GM23338 (cell line): ENCODE measurements at regions not wholly inside any gene's neighbourhood (a gene's known extent, or its start where the extent isn't known, plus 50 kb on each side); places are given as distances from the start of the nearest gene placed in this dataset.

Source experiments
- ATAC-seq: fragments of 200-7000 bp; cut with Tn5 transposase; 3 replicates; pipeline ENCODE4 v1.9.1; 2020
- DNase-seq: peaks from one replicate; pipeline ENCODE4 v3.0.0-alpha.2; 2015; ENCODE audit warnings: low spot score
- H2AFZ ChIP-seq: fragments of 200-600 bp; sonication (generic); 2 replicates; pipeline ENCODE4 v1.8.0; 2016; ENCODE audit warnings: antibody characterized with exemption, mild to moderate bottlenecking, moderate library complexity
- H3F3A ChIP-seq: fragments of 200-600 bp; sonication (generic); replicated peaks from 2 replicates; pipeline ENCODE4 v1.8.0; 2017; ENCODE audit warnings: antibody characterized with exemption, mixed run types, low read depth
- H3K27ac ChIP-seq: fragments of 200-600 bp; sonication (generic); 2 replicates; pipeline ENCODE4 v1.6.1; 2016; ENCODE audit warnings: low read depth
- H3K27me3 ChIP-seq: fragments of 200-600 bp; sonication (generic); 2 replicates; pipeline ENCODE4 v1.8.0; 2016; ENCODE audit warnings: mild to moderate bottlenecking, mixed run types, moderate library complexity; ENCODE audit not compliant: insufficient read depth
- H3K36me3 ChIP-seq: fragments of 200-600 bp; sonication (generic); 2 replicates; pipeline ENCODE4 v1.8.0; 2016; ENCODE audit warnings: mild to moderate bottlenecking; ENCODE audit not compliant: insufficient read depth
- H3K4me1 ChIP-seq: fragments of 200-600 bp; sonication (generic); 2 replicates; pipeline ENCODE4 v1.8.0; 2016; ENCODE audit warnings: mild to moderate bottlenecking, moderate library complexity; ENCODE audit not compliant: insufficient read depth
- H3K4me2 ChIP-seq: fragments of 200-600 bp; sonication (generic); 2 replicates; pipeline ENCODE4 v1.7.1; 2017; ENCODE audit warnings: mixed run types
- H3K4me3 ChIP-seq: fragments of 200-600 bp; sonication (generic); 2 replicates; pipeline ENCODE4 v1.6.1; 2016; ENCODE audit warnings: mixed run types
- H3K79me2 ChIP-seq: fragments of 200-600 bp; sonication (generic); replicated peaks from 2 replicates; pipeline ENCODE4 v1.8.0; 2017; ENCODE audit warnings: mild to moderate bottlenecking; ENCODE audit not compliant: insufficient read depth
- H3K9me2 ChIP-seq: fragments of 200-600 bp; sonication (generic); 2 replicates; pipeline ENCODE4 v1.8.0; 2017; ENCODE audit not compliant: insufficient read depth
- H4K20me1 ChIP-seq: fragments of 200-600 bp; sonication (generic); replicated peaks from 2 replicates; pipeline ENCODE4 v1.8.0; 2017; ENCODE audit warnings: mild to moderate bottlenecking; ENCODE audit not compliant: insufficient read depth
- H3K27ac Mint-ChIP-seq: 2 replicates; pipeline ENCODE4 v1.8.0; 2020; ENCODE audit warnings: inconsistent platforms, mild to moderate bottlenecking, moderate library complexity, mixed read lengths
- H3K27me3 Mint-ChIP-seq: 3 replicates; pipeline ENCODE4 v1.8.0; 2022; ENCODE audit warnings: low read depth, mild to moderate bottlenecking, moderate library complexity, mixed read lengths, inconsistent platforms; ENCODE audit not compliant: insufficient read depth, poor library complexity
- H3K36me3 Mint-ChIP-seq: 3 replicates; pipeline ENCODE4 v1.8.0; 2021; ENCODE audit warnings: low read depth, mild to moderate bottlenecking, inconsistent platforms, moderate library complexity, mixed read lengths
- H3K4me1 Mint-ChIP-seq: 3 replicates; pipeline ENCODE4 v1.8.0; 2020; ENCODE audit warnings: mild to moderate bottlenecking, inconsistent platforms, mixed read lengths
- H3K4me3 Mint-ChIP-seq: 3 replicates; pipeline ENCODE4 v1.8.0; 2021; ENCODE audit warnings: moderate library complexity, mild to moderate bottlenecking, inconsistent platforms, mixed read lengths
- H3K9me3 Mint-ChIP-seq: 3 replicates; pipeline ENCODE4 v1.8.0; 2020; ENCODE audit warnings: moderate library complexity, mild to moderate bottlenecking, inconsistent platforms, mixed read lengths
- CREB1 ChIP-seq: fragments of 250-450 bp; sonication (Bioruptor Pico); IDR thresholded peaks from 2 replicates; pipeline ENCODE4 v1.5.0; 2020; ENCODE audit warnings: low read depth, mild to moderate bottlenecking, moderate library complexity
- CTCF ChIP-seq, 2 experiments: fragments of 200-600 bp in 1 of 2; sonication (generic) in 1 of 2; conservative IDR thresholded peaks; 2 replicates each; pipeline versions ENCODE4 v1.5.1 to v1.6.1; 2016 to 2017; ENCODE audit warnings: antibody characterized with exemption in 2 of 2, low read depth in 2 of 2, mild to moderate bottlenecking in 2 of 2, moderate library complexity in 1 of 2
- ETS1 ChIP-seq: IDR thresholded peaks from 2 replicates; pipeline ENCODE4 v1.6.1; 2016; ENCODE audit warnings: antibody characterized with exemption
- EZH2 ChIP-seq: fragments of 200-600 bp; sonication (generic); IDR thresholded peaks from one replicate; pipeline ENCODE4 v1.8.0; 2017; ENCODE audit warnings: antibody characterized with exemption, mild to moderate bottlenecking, low read depth; ENCODE audit not compliant: unreplicated experiment
- EZH2phosphoT487 ChIP-seq: fragments of 200-600 bp; sonication (generic); IDR thresholded peaks from one replicate; pipeline ENCODE4 v1.8.1; 2018; ENCODE audit warnings: antibody characterized with exemption; ENCODE audit not compliant: unreplicated experiment
- JUNB ChIP-seq: IDR thresholded peaks from one replicate; pipeline ENCODE4 v1.6.1; 2016; ENCODE audit warnings: antibody characterized with exemption; ENCODE audit not compliant: unreplicated experiment
- NANOG ChIP-seq: IDR thresholded peaks from 2 replicates; pipeline ENCODE4 v1.6.1; 2016; ENCODE audit warnings: antibody characterized with exemption, borderline replicate concordance
- POLR2AphosphoS5 ChIP-seq: IDR thresholded peaks from 2 replicates; pipeline ENCODE4 v1.6.1; 2016; ENCODE audit warnings: antibody characterized with exemption, low read depth
- REST ChIP-seq: IDR thresholded peaks from one replicate; pipeline ENCODE4 v1.6.1; 2018; ENCODE audit warnings: antibody characterized with exemption; ENCODE audit not compliant: unreplicated experiment
- STAT1 ChIP-seq: IDR thresholded peaks from one replicate; pipeline ENCODE4 v1.6.1; 2016; ENCODE audit warnings: antibody characterized with exemption; ENCODE audit not compliant: unreplicated experiment
- ZNF114 ChIP-seq: fragments of 250-450 bp; sonication (Bioruptor Pico); IDR thresholded peaks from 2 replicates; pipeline ENCODE4 v1.5.0; 2020; ENCODE audit warnings: mild to moderate bottlenecking, moderate library complexity
- ZNF331 ChIP-seq: fragments of 250-450 bp; sonication (Bioruptor Pico); IDR thresholded peaks from 2 replicates; pipeline ENCODE4 v1.5.0; 2020; ENCODE audit warnings: low read depth, mild to moderate bottlenecking, moderate library complexity
- ZNF462 ChIP-seq: fragments of 250-450 bp; sonication (Bioruptor Pico); IDR thresholded peaks from 2 replicates; pipeline ENCODE4 v1.5.0; 2020; ENCODE audit warnings: mild to moderate bottlenecking, moderate library complexity

GRCh38 chr20:21995461-21995860, 290.0 kb downstream of the PAX1 start:
- H3K36me3 ChIP-seq: no peaks in the 10 kb centered on the region
- no peak for ATAC-seq
- H3K27ac Mint-ChIP-seq: 0 out of 2 replicates have a peak overlapping the region, but pooled peaks have one; percentile 42
- no peak overlapping the region for H3K4me3 ChIP-seq
- no peaks in the 10 kb centered on the region for H3K4me1 ChIP-seq
- no peak for DNase-seq
- no peak overlapping the region for H2AFZ ChIP-seq
- H3F3A ChIP-seq: no peaks in the 10 kb centered on the region
- H3K27ac ChIP-seq: no peak overlapping the region
- no peak overlapping the region for H3K4me3 Mint-ChIP-seq
- no peaks in the 10 kb centered on the region for H4K20me1 ChIP-seq
- H3K4me1 Mint-ChIP-seq: no peaks in the 10 kb centered on the region
- no peaks in the 10 kb centered on the region for H3K9me3 Mint-ChIP-seq
- H3K79me2 ChIP-seq: no peaks in the 10 kb centered on the region
- no peaks in the 10 kb centered on the region for H3K36me3 Mint-ChIP-seq
- TF ChIP-seq POLR2AphosphoS5 (no peak), CTCF (conservative IDR thresholded peaks at IDR 0.05; ENCODE audit: low read depth in 2 of 2) (no peak), ZNF114 (no peak), ZNF331 (CRISPR knock-in tag) (no peak), NANOG (no peak), CREB1 (CRISPR knock-in tag) (no peak), JUNB (no peak), STAT1 (no peak), EZH2phosphoT487 (no peak), REST (no peak), ZNF462 (CRISPR knock-in tag) (no peak), ETS1 (no peak), EZH2 (no peak)
- H3K9me2 ChIP-seq: no peaks in the 10 kb centered on the region
- no peak overlapping the region for H3K4me2 ChIP-seq
- H3K27me3 ChIP-seq: no peaks in the 10 kb centered on the region
- H3K27me3 Mint-ChIP-seq: no peaks in the 10 kb centered on the region
